ENCODE measurements at regions not wholly inside any gene's neighbourhood (a gene's known extent, or its start where the extent isn't known, plus 50 kb on each side); places are given as distances from the start of the nearest gene placed in this dataset.

DNA sequence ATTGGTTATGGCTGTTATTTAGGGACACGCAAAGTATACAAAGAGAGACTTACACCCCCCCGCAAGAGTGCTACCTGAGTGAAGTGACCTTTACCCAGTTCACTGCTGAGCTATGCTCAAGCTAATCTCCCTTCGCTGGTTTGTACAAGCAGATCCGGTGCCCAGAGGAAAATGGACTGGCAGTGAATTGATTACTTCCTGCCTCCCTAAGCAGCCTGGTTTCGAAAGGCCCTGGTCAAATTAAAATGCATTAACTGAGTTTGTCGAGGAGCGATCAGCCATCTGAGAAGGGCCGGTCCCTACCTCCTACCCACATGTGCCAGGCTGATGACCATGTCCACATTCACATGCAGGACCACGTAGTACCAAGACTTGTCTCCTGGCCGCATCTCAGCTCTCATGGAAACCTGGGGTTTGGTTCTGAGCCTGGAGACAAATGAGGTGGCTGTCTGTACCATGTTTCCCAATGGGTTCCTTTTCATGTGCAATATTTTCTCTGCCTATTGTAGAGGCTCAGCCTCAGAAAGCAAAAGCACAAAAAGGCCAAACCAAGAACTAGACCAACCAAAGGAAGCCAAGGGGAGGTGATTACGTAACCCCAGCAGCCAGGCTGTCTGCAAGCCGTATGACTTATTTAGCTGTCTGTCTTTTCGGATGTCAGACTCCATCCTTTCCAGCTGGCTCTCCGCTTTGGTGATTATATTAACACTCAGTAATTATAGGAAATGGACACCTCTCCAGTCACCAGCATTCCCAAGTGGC, 284.7 kb upstream of the PWP1 start:
- DNase-seq (ENCODE audit: low spot score), result no peak
- TF ChIP-seq, protein P1, sequence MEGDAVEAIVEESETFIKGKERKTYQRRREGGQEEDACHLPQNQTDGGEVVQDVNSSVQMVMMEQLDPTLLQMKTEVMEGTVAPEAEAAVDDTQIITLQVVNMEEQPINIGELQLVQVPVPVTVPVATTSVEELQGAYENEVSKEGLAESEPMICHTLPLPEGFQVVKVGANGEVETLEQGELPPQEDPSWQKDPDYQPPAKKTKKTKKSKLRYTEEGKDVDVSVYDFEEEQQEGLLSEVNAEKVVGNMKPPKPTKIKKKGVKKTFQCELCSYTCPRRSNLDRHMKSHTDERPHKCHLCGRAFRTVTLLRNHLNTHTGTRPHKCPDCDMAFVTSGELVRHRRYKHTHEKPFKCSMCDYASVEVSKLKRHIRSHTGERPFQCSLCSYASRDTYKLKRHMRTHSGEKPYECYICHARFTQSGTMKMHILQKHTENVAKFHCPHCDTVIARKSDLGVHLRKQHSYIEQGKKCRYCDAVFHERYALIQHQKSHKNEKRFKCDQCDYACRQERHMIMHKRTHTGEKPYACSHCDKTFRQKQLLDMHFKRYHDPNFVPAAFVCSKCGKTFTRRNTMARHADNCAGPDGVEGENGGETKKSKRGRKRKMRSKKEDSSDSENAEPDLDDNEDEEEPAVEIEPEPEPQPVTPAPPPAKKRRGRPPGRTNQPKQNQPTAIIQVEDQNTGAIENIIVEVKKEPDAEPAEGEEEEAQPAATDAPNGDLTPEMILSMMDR (IDR thresholded peaks at IDR 0.05), result no peak
- Histone ChIP-seq H3K4me3 (no peak overlapping the region), H3K27ac (no peak overlapping the region)

DNA sequence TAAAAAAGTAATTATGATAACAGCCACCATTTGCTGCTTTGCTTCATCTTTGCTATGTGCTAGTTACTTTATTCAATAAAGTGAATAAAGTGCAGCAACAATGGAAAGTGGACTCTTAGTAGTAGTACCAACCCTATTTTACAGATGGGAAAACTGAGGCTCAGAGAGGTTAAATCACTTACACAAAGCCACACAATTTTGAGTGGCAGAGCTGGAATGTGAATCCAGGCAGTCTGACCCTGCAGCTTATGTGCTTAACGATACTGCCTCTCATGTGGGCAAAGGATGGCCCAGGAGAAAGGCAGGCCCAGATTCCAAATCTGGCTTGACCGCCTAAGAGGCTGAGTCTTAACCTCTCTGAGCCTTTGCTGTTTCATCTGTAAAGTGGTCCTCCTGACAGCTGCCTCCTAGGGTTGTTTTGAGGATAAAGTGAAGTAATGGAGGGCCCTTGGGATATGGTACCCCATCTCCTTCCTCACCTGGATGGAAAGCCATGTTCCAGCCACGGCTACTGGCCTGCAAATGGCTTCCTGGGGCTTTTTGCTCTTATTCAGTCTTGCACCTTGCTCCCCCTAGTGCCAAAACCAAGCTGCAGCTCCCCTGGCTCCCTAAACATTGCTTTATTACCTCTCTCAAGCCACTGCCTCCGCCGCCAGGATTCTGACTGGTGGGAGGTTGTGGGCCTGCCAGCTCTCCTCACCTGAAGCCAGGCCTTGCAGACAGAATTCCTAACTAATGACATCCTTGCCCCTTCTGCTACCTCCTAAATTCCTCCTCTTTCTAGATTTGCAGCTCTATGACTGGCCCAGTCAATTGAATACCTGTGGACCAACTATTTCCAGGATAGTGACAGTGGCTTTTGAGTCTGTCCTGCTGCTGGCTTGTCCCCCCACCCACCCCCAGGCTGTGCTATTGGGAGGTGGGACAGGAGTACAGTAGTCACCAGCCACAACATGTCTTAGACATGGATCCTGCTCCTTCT, 283.3 kb upstream of the PWP1 start:
- H3K27ac ChIP-seq, result no peak overlapping the region
- no peak overlapping the region for H3K4me3 ChIP-seq
- DNase-seq (ENCODE audit: low spot score), result no peak
- TF ChIP-seq, protein P1 (IDR thresholded peaks at IDR 0.05), result no peak

DNA sequence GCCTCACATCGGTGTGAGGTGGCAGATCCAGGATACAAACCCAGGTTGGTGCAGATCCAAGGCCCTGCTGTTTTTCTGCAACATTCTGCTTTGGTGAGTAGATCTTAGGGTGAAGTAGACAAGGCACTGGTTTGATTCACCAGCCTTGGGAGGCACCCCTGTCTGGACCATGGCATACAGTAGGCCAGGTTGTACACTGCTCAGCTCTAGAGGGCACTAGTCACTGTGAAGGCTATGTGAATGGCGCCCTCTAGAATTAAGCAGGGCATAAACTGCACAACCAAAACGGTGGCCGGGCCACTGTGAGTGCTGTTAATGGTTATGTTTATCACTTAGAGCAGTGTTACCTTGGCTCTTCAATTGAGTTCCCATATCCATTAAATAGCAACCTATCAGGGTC, 280.6 kb upstream of the PWP1 start:
- no peak for DNase-seq (ENCODE audit: low spot score)
- no peak overlapping the region for H3K4me3 ChIP-seq
- TF ChIP-seq, protein P1 (IDR thresholded peaks at IDR 0.05), result no peak
- no peak overlapping the region for H3K27ac ChIP-seq

DNA sequence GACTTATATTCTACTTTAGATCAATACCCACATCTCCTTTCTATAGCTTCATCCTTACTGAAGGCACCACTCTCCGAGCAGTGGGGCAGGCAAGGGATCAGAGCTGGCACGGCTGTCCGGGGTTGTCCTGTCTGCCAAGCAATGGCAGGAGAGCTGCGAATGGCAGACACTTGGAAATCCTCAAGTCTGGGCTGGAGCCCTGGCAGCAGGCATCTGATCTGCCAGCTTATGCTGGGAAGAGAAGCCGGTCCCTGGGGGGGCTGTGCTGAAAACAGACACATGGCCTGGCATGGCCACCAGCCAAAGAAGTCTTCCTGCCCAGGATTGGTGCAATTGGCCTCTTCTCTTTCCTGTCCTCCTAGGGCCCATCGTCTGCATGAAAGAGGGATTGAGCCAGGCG, 280.2 kb upstream of the PWP1 start:
- no peak for DNase-seq (ENCODE audit: low spot score)
- H3K27ac ChIP-seq, result no peak overlapping the region
- H3K4me3 ChIP-seq, result no peak overlapping the region
- TF ChIP-seq, protein P1 (IDR thresholded peaks at IDR 0.05), result no peak

DNA sequence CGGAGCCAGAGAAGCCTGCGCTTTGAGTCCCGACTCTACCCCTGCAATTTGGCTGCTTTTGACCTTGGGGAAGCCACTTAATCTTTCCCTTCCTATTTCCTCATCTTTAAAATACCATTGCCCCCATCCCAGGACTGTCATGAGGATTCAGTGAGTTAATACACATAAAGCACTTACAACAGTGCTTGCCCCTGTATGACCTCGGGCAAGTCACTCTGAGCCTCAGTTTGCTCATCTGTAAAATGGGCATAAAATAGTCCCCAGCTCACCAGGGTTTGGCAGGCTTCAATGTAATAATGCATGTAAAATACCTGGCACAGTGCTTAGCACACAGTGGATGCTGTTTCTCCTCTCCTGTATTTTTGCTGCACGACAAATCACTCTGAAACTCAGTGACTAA, 278.7 kb upstream of the PWP1 start:
- H3K4me3 ChIP-seq, result no peak overlapping the region
- no peak overlapping the region for H3K27ac ChIP-seq
- no peak for DNase-seq (ENCODE audit: low spot score)
- TF ChIP-seq, protein P1 (IDR thresholded peaks at IDR 0.05), result no peak

DNA sequence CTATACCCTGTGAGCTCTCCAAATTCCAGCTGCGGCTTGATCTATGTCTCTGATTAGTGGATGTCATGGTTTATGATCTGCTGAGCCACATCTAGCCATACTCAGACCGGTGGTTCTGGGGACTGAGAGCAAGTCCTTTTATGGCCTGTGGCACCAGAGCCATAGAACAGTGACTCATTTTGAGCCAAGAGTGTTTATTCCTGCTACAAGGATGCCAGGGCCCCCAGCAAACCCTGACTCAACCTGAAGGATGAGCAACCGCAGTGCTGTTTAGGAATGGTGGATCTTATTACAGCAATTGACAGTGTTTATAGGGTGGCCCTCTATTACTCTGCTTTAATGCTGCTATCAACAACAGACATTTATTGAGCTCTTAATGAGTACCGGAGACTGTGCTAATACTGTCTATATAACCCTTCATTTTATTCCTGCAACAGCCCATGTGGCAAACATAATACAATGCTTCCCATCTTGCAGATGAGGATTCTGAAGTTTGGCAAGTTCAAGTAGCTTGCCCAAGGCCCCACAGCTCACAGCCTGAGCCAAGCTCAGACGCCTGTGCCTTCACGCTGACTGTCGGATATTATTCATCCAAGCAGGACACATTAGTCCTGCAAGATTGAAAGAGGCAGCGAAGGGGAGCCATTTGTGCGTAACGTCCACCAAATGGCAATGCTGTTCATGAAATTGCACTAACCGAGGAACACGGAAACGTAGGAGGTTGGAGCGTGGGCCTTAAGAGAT, 273.6 kb upstream of the PWP1 start:
- DNase-seq (ENCODE audit: low spot score), result no peak
- Histone ChIP-seq H3K27ac (no peak overlapping the region), H3K4me3 (no peak overlapping the region)
- TF ChIP-seq, protein P1 (IDR thresholded peaks at IDR 0.05), result no peak
